H1 (cell line): ENCODE measurements at regions not wholly inside any gene's neighbourhood (a gene's known extent, or its start where the extent isn't known, plus 50 kb on each side); places are given as distances from the start of the nearest gene placed in this dataset.

Experiments
- KDM4A ChIP-seq: IDR thresholded peaks from one replicate; pipeline ENCODE4 v1.7.1; 2012; ENCODE audit warnings: low read depth, mild to moderate bottlenecking, moderate library complexity, low read length, inconsistent platforms; ENCODE audit not compliant: severe bottlenecking
- SIN3A ChIP-seq, 2 experiments: IDR thresholded peaks in 1 of 2; conservative IDR thresholded peaks in 1 of 2; 2 replicates each; pipeline ENCODE4 v1.6.1; 2011 to 2012; ENCODE audit warnings: low read length in 2 of 2, improper control_type of control experiment in 1 of 2, low read depth in 1 of 2, mild to moderate bottlenecking in 1 of 2
- TF ChIP-seq, protein P1 (sequence below): fragments of 300-600 bp; sonication (generic); IDR thresholded peaks from 2 replicates; pipeline ENCODE4 v1.7.1; 2012; ENCODE audit warnings: low read length, moderate library complexity, mild to moderate bottlenecking, inconsistent platforms; ENCODE audit not compliant: insufficient replicate concordance
- TF ChIP-seq, protein P2 (sequence below), 3 experiments: IDR thresholded peaks; 1 replicate in 2 of 3; 2 replicates in 1 of 3; pipeline versions ENCODE4 v1.5.1 to v1.6.1; 2011; ENCODE audit warnings: low read length in 3 of 3, mild to moderate bottlenecking in 3 of 3, inconsistent platforms in 2 of 3, low read depth in 1 of 3, moderate library complexity in 1 of 3; ENCODE audit not compliant: insufficient read depth in 1 of 3; ENCODE audit errors: control extremely low read depth in 1 of 3

DNA sequence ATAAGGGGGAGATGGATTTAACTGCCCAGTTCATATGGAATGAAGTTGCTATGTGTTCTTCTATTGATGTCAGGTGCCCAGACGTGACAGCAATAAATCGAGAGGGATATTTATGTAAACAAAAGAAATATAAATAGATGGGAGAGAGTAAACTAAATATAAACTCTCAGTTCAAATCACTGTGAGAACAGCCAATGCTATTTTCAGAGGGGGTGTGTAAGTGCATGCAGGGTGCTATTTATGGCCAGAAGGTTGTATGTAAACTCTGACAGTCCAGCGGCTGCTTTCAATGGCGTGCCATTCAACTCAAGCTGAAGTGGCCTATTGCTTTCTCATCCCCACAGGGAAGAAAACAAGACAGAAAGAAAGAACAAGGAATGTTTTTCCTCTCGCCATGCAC lies 127.2 kb downstream of the KCNA5 start (continued):
- TF ChIP-seq SIN3A (conservative IDR thresholded peaks at IDR 0.05 in 1 of 2, IDR thresholded peaks at IDR 0.05 in 1 of 2; ENCODE audit: low read depth in 1 of 2, low read length in 2 of 2), result no peak
- TF ChIP-seq, protein P1, sequence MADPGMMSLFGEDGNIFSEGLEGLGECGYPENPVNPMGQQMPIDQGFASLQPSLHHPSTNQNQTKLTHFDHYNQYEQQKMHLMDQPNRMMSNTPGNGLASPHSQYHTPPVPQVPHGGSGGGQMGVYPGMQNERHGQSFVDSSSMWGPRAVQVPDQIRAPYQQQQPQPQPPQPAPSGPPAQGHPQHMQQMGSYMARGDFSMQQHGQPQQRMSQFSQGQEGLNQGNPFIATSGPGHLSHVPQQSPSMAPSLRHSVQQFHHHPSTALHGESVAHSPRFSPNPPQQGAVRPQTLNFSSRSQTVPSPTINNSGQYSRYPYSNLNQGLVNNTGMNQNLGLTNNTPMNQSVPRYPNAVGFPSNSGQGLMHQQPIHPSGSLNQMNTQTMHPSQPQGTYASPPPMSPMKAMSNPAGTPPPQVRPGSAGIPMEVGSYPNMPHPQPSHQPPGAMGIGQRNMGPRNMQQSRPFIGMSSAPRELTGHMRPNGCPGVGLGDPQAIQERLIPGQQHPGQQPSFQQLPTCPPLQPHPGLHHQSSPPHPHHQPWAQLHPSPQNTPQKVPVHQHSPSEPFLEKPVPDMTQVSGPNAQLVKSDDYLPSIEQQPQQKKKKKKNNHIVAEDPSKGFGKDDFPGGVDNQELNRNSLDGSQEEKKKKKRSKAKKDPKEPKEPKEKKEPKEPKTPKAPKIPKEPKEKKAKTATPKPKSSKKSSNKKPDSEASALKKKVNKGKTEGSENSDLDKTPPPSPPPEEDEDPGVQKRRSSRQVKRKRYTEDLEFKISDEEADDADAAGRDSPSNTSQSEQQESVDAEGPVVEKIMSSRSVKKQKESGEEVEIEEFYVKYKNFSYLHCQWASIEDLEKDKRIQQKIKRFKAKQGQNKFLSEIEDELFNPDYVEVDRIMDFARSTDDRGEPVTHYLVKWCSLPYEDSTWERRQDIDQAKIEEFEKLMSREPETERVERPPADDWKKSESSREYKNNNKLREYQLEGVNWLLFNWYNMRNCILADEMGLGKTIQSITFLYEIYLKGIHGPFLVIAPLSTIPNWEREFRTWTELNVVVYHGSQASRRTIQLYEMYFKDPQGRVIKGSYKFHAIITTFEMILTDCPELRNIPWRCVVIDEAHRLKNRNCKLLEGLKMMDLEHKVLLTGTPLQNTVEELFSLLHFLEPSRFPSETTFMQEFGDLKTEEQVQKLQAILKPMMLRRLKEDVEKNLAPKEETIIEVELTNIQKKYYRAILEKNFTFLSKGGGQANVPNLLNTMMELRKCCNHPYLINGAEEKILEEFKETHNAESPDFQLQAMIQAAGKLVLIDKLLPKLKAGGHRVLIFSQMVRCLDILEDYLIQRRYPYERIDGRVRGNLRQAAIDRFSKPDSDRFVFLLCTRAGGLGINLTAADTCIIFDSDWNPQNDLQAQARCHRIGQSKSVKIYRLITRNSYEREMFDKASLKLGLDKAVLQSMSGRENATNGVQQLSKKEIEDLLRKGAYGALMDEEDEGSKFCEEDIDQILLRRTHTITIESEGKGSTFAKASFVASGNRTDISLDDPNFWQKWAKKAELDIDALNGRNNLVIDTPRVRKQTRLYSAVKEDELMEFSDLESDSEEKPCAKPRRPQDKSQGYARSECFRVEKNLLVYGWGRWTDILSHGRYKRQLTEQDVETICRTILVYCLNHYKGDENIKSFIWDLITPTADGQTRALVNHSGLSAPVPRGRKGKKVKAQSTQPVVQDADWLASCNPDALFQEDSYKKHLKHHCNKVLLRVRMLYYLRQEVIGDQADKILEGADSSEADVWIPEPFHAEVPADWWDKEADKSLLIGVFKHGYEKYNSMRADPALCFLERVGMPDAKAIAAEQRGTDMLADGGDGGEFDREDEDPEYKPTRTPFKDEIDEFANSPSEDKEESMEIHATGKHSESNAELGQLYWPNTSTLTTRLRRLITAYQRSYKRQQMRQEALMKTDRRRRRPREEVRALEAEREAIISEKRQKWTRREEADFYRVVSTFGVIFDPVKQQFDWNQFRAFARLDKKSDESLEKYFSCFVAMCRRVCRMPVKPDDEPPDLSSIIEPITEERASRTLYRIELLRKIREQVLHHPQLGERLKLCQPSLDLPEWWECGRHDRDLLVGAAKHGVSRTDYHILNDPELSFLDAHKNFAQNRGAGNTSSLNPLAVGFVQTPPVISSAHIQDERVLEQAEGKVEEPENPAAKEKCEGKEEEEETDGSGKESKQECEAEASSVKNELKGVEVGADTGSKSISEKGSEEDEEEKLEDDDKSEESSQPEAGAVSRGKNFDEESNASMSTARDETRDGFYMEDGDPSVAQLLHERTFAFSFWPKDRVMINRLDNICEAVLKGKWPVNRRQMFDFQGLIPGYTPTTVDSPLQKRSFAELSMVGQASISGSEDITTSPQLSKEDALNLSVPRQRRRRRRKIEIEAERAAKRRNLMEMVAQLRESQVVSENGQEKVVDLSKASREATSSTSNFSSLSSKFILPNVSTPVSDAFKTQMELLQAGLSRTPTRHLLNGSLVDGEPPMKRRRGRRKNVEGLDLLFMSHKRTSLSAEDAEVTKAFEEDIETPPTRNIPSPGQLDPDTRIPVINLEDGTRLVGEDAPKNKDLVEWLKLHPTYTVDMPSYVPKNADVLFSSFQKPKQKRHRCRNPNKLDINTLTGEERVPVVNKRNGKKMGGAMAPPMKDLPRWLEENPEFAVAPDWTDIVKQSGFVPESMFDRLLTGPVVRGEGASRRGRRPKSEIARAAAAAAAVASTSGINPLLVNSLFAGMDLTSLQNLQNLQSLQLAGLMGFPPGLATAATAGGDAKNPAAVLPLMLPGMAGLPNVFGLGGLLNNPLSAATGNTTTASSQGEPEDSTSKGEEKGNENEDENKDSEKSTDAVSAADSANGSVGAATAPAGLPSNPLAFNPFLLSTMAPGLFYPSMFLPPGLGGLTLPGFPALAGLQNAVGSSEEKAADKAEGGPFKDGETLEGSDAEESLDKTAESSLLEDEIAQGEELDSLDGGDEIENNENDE, result no peak
- no peak for TF ChIP-seq KDM4A
- TF ChIP-seq, protein P2, sequence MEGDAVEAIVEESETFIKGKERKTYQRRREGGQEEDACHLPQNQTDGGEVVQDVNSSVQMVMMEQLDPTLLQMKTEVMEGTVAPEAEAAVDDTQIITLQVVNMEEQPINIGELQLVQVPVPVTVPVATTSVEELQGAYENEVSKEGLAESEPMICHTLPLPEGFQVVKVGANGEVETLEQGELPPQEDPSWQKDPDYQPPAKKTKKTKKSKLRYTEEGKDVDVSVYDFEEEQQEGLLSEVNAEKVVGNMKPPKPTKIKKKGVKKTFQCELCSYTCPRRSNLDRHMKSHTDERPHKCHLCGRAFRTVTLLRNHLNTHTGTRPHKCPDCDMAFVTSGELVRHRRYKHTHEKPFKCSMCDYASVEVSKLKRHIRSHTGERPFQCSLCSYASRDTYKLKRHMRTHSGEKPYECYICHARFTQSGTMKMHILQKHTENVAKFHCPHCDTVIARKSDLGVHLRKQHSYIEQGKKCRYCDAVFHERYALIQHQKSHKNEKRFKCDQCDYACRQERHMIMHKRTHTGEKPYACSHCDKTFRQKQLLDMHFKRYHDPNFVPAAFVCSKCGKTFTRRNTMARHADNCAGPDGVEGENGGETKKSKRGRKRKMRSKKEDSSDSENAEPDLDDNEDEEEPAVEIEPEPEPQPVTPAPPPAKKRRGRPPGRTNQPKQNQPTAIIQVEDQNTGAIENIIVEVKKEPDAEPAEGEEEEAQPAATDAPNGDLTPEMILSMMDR (IDR thresholded peaks at IDR 0.05; ENCODE audit: control extremely low read depth in 1 of 3, insufficient read depth in 1 of 3, low read depth in 1 of 3, low read length in 3 of 3), result no peak
